GM19463 (cell line): ENCODE measurements at regions not wholly inside any gene's neighbourhood (a gene's known extent, or its start where the extent isn't known, plus 50 kb on each side); places are given as distances from the start of the nearest gene placed in this dataset.

Experiments used
- ATAC-seq: cut with Tn5 transposase; IDR thresholded peaks from one replicate; pipeline ENCODE4 v1.9.1; 2021; ENCODE audit warnings: mild to moderate bottlenecking, moderate library complexity; ENCODE audit not compliant: unreplicated experiment

DNA sequence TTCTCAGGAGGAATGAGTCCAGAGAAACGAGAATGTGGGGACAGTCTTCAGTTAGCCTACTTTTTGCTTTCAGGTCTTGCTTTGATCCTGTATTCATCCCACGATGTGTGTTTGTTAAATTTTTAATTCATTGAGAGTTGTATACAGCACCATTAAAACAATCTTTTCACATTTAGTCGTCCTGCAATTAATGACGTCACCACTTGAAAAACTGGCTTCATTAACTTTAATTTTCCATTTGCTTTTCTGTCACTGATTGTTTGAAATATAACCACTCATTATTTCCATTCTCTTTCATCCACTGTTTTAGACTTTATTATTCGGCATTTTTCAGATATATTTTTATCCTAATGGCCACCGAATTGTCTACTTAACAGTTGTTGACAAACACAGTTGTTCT, 146.9 kb downstream of the TFEC start:
- ATAC-seq: no peak

DNA sequence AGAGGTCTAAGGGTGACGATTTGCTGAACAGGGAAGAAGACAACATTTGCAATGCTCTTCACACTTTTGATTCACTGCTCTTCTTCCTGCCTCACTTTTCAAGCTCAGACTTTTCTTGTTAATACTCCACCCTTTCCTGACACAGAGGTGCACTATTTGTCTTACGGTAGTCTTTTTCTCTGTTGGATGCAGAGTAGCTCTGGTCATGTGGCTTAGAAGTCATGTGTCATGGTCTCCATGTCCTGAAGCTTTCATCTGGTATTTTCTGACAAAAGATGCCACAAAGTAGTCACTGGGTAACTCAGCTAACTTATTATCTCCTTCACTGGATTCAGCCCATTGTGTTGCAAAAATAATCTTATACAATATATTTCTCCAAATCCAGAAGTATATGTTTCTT, 149.1 kb downstream of the TFEC start:
- ATAC-seq: no peak

GRCh38 chr7:115879171-115879570, 151.4 kb downstream of the TFEC start:
- no peak for ATAC-seq

GRCh38 chr7:115869801-115870200, 160.8 kb downstream of the TFEC start:
- no peak for ATAC-seq

DNA sequence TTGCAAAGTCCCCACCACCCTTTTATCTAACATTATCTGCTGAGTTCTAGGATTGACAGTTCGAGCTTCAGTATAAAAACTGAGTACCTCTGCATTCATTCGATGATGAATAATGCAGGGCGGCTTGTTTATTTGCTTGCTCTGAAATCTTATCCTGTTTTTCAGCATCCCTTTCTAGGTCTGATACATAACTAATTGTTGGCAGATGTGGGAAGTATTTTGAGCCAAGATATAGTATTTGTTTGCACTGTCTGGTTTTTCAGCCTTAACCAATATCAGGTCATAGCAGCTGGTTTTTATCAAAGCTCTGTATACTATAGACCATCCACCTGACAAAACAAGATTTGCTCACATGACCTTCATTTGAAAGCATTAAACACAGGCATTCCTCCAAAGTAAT, 161.4 kb downstream of the TFEC start:
- ATAC-seq: no peak

GRCh38 chr7:115868369-115868768, 162.2 kb downstream of the TFEC start:
- ATAC-seq: no peak

DNA sequence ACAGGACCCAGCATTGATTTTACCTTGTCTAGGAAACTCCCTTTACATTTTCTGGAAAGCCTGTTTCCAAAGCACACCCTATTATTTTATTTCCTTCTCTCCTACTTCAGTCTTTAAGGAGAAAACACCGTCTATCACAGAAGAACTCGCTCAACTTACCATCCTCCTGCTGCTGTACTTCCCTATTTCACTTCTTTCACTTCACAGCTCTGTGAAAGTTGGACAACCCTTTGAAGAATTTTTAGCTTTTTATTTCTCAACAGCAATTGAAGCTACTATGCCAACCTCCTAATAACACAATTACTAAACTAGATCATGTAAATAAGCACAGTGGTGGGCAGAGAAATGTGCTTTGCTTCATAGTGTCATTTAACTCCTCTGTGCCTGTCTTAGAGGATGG, 166.5 kb downstream of the TFEC start:
- ATAC-seq: no peak

DNA sequence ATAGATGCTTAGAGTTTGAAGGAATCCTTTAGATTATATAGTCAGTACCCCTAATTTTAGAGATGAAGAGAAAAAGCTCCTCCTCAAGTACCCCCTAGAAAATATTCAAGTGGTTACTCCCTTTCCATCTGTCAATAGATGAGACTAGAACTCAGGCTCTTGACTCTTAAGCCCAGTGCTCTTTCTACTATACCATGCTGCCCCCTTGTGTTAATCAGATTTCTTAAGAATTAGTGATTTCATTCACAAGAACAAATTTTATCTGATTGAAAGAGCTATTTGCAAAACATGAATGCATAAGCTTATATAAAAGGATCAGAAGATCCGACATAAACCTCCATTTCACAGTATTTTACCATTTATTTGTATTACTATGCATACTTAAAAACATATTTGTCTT, 179.3 kb downstream of the TFEC start:
- no peak for ATAC-seq

- ATAC-seq: no peak
Observed at GRCh38 chr7:115850774-115851173, 179.8 kb downstream of the TFEC start.

GRCh38 chr7:115844857-115845256, 185.7 kb downstream of the TFEC start:
- no peak for ATAC-seq

DNA sequence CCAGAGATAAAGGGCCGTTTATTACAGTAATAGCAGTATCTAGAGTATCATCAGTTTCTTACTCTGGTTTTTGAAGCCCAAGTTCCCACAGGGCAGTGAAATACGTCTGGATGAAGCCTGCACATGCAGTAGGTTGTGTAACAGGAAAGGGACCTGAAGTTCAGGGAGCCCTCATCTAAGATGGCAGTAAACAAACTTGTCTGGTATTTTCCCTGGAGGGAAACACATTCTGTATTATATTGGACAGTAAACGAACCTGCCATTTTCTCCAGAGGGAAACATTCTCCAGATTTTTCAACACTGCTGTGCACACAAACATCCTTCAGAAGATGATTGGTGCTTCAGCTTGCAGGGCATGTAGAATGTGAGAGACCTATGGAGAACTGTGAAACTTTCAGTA, 189.9 kb downstream of the TFEC start:
- ATAC-seq: no peak

GRCh38 chr7:115838829-115839228, 191.7 kb downstream of the TFEC start:
- no peak for ATAC-seq

DNA sequence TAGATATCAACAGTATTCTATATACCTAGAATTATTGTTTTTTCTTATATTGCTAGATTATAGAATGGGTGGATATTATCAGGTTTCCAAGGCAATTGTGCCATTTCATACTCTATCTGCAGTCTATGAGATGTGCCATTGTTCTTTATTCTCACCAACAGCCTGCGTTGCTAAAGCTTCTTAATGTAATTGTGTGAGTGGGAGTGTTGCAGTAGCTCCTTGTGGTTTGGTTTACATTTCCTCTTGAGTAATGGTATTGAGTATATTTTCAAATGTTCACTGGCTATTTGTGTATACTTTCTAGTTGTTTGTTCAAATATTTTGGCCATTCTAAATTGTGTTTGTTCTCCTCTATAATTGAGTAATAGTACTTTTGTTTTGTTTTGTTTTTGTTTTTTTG, 199.2 kb downstream of the TFEC start:
- ATAC-seq: no peak

DNA sequence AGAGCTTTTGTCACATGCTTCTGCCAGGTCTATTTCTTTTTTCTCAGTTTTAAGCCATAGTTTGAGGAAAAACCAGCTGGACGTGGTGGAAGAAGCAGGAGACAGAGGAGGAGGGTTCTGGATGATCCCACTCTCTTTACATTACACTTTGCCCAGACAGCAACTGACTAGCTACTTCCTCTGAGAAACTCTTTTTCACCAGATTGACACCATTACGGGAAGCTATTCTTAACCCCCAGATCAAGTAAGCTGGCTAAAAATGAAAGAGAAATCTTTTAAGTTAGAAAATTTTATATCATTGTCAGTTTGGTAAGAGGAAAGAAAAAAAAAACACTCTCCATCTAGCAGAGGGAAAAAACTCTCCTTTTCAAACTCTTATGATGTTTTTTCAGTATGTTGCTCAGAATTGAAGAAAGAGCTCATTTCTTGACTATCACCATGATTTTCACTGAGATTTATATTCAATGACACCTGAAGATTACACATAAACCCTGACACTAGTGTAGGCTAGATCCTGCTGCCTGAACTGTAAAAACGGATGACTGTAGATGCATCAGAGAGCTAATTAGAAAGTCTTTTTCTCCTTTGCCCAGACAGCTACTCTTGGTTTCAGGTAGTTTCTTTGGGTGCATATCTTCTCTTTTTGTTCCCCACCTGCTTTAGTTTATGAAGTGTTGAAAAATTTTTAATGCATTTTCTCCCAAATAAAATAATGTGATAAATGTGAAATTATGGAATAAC, 203.1 kb downstream of the TFEC start:
- ATAC-seq: no peak

- no peak for ATAC-seq
Observed at GRCh38 chr7:115825456-115826115, 205.0 kb downstream of the TFEC start.

- no peak for ATAC-seq
Observed at GRCh38 chr7:115822801-115823200, 207.8 kb downstream of the TFEC start.

DNA sequence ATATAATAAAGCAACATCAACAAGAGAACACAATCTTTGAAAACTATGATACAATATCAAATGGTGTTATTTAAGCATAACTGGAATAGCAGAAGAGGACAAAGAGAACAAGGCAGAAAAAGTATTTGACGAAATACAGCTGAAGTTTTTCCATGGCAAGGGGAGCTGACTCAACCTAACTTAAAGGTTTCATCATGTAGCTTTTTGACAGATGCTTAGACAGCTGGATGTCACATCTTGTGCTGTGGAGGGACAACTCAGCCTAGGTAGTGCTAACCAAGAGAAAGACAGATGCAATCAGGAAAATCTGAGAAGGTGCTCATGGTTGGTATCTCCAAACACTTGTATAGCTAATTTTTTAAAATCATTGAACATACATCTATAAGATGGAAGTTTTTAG, 208.2 kb downstream of the TFEC start:
- ATAC-seq: no peak

- no peak for ATAC-seq
Observed at GRCh38 chr7:115816318-115816974, 214.1 kb downstream of the TFEC start.

DNA sequence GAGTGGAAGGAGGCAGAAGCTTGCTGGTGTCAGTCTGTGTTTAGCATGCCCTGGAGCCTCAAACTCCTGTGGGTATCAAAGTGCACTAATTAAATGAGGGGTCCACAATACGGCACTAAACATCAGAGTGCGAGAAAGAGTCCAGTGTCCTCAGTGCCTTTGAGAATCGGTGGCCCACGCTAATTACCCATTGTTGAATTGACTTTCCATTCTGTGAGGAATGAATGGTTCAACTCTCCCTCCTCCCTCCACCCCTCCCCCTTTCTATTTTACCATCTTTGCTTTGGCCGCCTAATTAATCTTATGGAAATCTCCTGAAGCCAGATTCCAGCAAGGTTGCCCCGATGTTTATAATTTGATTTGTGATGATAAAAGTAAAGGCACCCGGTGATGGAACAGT, 217.8 kb downstream of the TFEC start:
- ATAC-seq: no peak

GRCh38 chr7:115805458-115805857, 225.1 kb downstream of the TFEC start:
- no peak for ATAC-seq

DNA sequence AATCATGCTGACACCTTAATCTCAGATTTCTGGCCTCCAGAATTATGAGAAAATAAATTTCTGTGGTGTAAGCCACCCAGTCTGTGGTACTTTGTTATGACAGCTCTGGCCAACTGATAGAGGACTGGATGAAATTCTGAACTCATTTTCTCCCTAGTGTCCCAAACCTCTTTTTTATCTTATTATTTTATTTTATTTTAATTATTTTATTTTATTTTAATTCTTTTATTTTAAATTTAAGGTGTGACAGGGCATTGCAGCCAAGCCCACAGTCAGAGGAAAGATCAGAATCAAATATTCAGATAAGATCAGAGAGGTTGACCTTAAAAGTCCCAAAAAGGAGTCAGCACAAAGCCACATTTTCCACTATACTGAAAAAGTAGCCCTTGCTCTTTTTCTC, 228.1 kb downstream of the TFEC start:
- ATAC-seq: no peak

DNA sequence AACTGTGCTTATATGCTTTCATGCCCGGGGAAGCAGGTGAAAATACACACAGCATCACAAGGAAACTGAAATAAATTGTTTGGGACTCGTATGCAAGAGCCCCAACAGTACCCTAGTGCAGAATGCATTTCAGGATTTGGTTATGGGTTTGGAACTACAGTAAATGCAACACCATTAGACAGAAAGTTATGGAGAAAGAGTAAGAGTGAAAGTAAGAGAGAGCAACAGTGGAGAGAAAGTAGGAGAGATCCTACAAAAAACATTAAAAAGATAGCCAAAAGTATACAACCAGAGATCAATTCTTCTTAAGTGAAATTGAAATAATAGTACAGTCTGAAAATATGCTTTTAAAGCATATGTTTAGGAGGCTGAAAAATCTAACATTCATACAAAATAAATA, 231.1 kb downstream of the TFEC start:
- ATAC-seq: no peak
